ENCODE measurements at regions not wholly inside any gene's neighbourhood (a gene's known extent, or its start where the extent isn't known, plus 50 kb on each side); places are given as distances from the start of the nearest gene placed in this dataset.
A peak's percentile ranks its signal among the peaks of the same experiment; 100 is the strongest.

DNA sequence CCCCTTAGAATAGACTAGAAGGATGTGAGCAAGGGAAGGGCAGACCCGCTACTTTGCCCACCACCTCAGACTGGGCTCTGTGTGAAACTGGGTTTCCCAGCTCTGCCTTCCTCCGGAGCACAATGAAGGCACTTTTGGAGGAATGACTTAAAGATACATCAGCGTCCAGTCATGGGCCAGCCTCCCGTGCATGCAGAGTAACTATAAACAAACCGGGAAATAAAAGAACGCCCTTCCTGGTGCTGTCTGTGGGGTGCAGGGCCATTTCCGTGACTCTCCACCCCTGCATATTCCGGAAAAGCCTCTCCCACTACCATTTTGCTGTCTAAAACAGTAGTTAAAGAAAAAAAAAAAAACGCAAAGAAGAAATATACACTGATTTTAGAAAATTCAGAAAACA lies 165.9 kb upstream of the IRX4 start:
- Mint-ChIP-seq H3K36me3 (ENCODE audit: low read depth) (no peaks in the 10 kb centered on the region), H3K9me3 (ENCODE audit: insufficient read depth) (no peaks in the 10 kb centered on the region), H3K4me3 (no peak overlapping the region), H3K27me3 (ENCODE audit: low read depth) (peaks cover 1% of the 10 kb centered on the region), H3K4me1 (ENCODE audit: low read depth) (no peaks in the 10 kb centered on the region), H3K27ac (no peak overlapping the region)
- ChIA-PET CTCF (no interaction called here), POLR2A (no interaction called here)
- ATAC-seq: no peak
- DNase-seq: no peak

- Mint-ChIP-seq H3K4me3 (no peak overlapping the region), H3K9me3 (ENCODE audit: insufficient read depth) (no peaks in the 10 kb centered on the region), H3K4me1 (ENCODE audit: low read depth) (no peaks in the 10 kb centered on the region), H3K27me3 (ENCODE audit: low read depth) (peaks cover 1% of the 10 kb centered on the region), H3K27ac (no peak overlapping the region), H3K36me3 (ENCODE audit: low read depth) (no peaks in the 10 kb centered on the region)
- CTCF ChIA-PET: interaction anchor here (1.3 kb wide), 1 partner anchor 10 kb away, joined by 3 read pairs; no protein-coding TSS in a partner anchor
- ATAC-seq: no peak
- no peak for DNase-seq
- POLR2A ChIA-PET: no interaction called here
These were observed 164.7 kb upstream of the IRX4 start for GRCh38 chr5:2047341-2047927.

DNA sequence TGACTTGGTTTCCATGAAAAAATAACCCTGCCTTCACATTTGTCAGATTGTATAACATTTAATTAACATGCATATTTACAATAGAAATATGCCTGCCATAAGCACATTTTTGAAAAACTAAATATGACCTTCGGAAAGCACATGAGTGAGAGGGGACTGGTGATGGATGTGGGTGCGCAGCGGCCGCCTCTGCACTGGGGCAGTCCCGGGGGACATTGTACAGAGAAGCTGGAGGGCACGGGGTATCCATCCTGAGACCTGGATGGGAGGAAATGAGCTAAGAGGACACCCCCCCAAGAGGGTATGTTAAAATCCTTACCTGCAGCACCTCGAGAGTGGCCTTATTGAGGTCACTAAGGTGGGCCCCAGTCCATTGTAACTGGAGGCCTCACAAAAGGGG lies 161.3 kb upstream of the IRX4 start:
- H3K27me3 Mint-ChIP-seq (ENCODE audit: low read depth): no peaks in the 10 kb centered on the region
- no peaks in the 10 kb centered on the region for H3K4me1 Mint-ChIP-seq (ENCODE audit: low read depth)
- ChIA-PET CTCF (no interaction called here), POLR2A (no interaction called here)
- no peaks in the 10 kb centered on the region for H3K9me3 Mint-ChIP-seq (ENCODE audit: insufficient read depth)
- no peaks in the 10 kb centered on the region for H3K36me3 Mint-ChIP-seq (ENCODE audit: low read depth)
- H3K4me3 Mint-ChIP-seq: no peak overlapping the region
- H3K27ac Mint-ChIP-seq: no peak overlapping the region
- DNase-seq (no peak), ATAC-seq (no peak)

DNA sequence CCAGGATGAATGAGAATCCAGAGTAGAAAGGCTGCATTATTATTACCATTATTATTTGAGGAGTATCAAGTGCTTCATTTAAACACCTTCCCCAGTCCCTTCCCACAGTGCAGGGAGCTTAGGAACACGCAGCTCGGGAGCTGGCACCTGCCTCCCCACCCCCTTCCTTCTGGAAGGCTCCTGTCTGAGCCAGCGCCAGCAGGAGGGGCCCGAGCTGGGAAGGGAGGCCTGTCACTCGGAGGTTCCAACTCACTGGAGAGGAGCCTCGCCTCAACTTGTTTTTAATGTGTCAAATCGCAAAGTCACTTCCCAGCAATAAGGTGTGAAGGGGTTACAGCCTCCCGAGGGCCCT lies 156.4 kb upstream of the IRX4 start:
- POLR2A ChIA-PET: no interaction called here
- Mint-ChIP-seq H3K36me3 (ENCODE audit: low read depth) (no peaks in the 10 kb centered on the region), H3K4me1 (ENCODE audit: low read depth) (no peaks in the 10 kb centered on the region), H3K4me3 (no peak overlapping the region), H3K27me3 (ENCODE audit: low read depth) (peaks cover 12% of the 10 kb centered on the region), H3K9me3 (ENCODE audit: insufficient read depth) (no peaks in the 10 kb centered on the region), H3K27ac (no peak overlapping the region)
- DNase-seq (no peak), ATAC-seq (no peak)
- CTCF ChIA-PET: interaction anchor here (0.9 kb wide), 1 partner anchor 13 kb away, joined by 3 read pairs; no protein-coding TSS in a partner anchor

GRCh38 chr5:2038321-2039179 lies 155.8 kb upstream of the IRX4 start:
- peaks cover 14% of the 10 kb centered on the region for H3K27me3 Mint-ChIP-seq (ENCODE audit: low read depth)
- ChIA-PET CTCF (no interaction called here), POLR2A (no interaction called here)
- H3K4me1 Mint-ChIP-seq (ENCODE audit: low read depth): no peaks in the 10 kb centered on the region
- no peaks in the 10 kb centered on the region for H3K36me3 Mint-ChIP-seq (ENCODE audit: low read depth)
- DNase-seq (peak; percentile 63), ATAC-seq (peak; percentile 94)
- H3K27ac Mint-ChIP-seq: no peak overlapping the region
- peak overlapping the region; percentile 54 for H3K4me3 Mint-ChIP-seq
- H3K9me3 Mint-ChIP-seq (ENCODE audit: insufficient read depth): no peaks in the 10 kb centered on the region

DNA sequence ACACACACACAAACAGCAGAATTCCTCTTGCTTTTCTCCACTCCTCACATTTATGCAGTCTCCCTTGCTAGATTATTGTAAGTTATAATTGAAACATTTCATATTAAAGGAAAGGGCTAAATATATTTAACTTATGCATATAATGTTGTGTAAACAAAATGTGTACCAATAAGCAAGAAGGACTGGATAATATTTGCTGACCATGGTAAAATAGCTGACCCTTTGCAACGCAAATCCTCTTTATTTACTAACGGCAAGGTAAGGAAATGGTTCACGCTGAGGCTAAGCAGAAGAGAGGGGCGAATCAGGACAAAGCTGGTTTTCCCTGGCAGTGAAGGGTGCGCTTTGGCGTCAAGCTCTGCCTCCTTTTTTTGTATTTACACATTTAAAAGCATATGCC lies 154.2 kb upstream of the IRX4 start:
- CTCF ChIA-PET: interaction anchor here (0.7 to 1.1 kb wide), 2 partner anchors 10 to 273 kb away, joined by 3 to 4 read pairs; no protein-coding TSS in a partner anchor
- H3K4me3 Mint-ChIP-seq: no peak overlapping the region
- POLR2A ChIA-PET: no interaction called here
- H3K9me3 Mint-ChIP-seq (ENCODE audit: insufficient read depth): no peaks in the 10 kb centered on the region
- peaks cover 22% of the 10 kb centered on the region for H3K27me3 Mint-ChIP-seq (ENCODE audit: low read depth)
- DNase-seq (no peak), ATAC-seq (no peak)
- no peaks in the 10 kb centered on the region for H3K36me3 Mint-ChIP-seq (ENCODE audit: low read depth)
- H3K27ac Mint-ChIP-seq: no peak overlapping the region
- H3K4me1 Mint-ChIP-seq (ENCODE audit: low read depth): no peaks in the 10 kb centered on the region

- DNase-seq (no peak), ATAC-seq (no peak)
- POLR2A ChIA-PET: no interaction called here
- no peak overlapping the region for H3K27ac Mint-ChIP-seq
- CTCF ChIA-PET: no interaction called here
- no peaks in the 10 kb centered on the region for H3K4me1 Mint-ChIP-seq (ENCODE audit: low read depth)
- H3K27me3 Mint-ChIP-seq (ENCODE audit: low read depth): peaks cover 26% of the 10 kb centered on the region
- no peaks in the 10 kb centered on the region for H3K9me3 Mint-ChIP-seq (ENCODE audit: insufficient read depth)
- no peak overlapping the region for H3K4me3 Mint-ChIP-seq
- H3K36me3 Mint-ChIP-seq (ENCODE audit: low read depth): no peaks in the 10 kb centered on the region
These were observed 149.7 kb upstream of the IRX4 start for GRCh38 chr5:2032432-2032831.

DNA sequence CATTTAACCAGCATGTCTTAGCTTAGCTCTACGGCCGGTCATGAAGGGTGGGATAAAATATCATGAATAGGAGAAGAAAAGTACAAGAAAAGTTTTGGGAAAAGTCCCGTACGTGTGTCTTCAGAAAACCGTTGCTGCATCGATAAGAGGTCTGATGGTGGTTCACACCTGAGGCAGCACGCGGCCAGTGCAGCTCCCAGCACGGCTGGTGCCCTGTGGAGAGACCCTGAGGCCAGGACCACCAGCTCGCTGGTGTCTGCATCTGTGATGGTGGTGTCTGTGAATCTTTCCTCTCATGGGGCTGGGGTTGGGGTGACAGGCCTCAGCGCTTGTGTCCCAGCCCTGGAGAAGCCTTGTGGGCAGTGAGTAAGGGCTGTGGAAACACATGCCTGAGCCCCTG lies 148.9 kb upstream of the IRX4 start:
- Mint-ChIP-seq H3K27ac (no peak overlapping the region), H3K36me3 (ENCODE audit: low read depth) (no peaks in the 10 kb centered on the region), H3K9me3 (ENCODE audit: insufficient read depth) (no peaks in the 10 kb centered on the region), H3K27me3 (ENCODE audit: low read depth) (peaks cover 20% of the 10 kb centered on the region), H3K4me3 (no peak overlapping the region), H3K4me1 (ENCODE audit: low read depth) (no peaks in the 10 kb centered on the region)
- no peak for ATAC-seq
- ChIA-PET POLR2A (no interaction called here), CTCF (no interaction called here)
- DNase-seq: no peak

GRCh38 chr5:2030131-2030530 lies 147.4 kb upstream of the IRX4 start:
- Mint-ChIP-seq H3K4me3 (no peak overlapping the region), H3K4me1 (ENCODE audit: low read depth) (no peaks in the 10 kb centered on the region), H3K27ac (no peak overlapping the region), H3K9me3 (ENCODE audit: insufficient read depth) (no peaks in the 10 kb centered on the region), H3K27me3 (ENCODE audit: low read depth) (peaks cover 21% of the 10 kb centered on the region), H3K36me3 (ENCODE audit: low read depth) (no peaks in the 10 kb centered on the region)
- no peak for ATAC-seq
- ChIA-PET POLR2A (no interaction called here), CTCF (no interaction called here)
- DNase-seq: no peak

DNA sequence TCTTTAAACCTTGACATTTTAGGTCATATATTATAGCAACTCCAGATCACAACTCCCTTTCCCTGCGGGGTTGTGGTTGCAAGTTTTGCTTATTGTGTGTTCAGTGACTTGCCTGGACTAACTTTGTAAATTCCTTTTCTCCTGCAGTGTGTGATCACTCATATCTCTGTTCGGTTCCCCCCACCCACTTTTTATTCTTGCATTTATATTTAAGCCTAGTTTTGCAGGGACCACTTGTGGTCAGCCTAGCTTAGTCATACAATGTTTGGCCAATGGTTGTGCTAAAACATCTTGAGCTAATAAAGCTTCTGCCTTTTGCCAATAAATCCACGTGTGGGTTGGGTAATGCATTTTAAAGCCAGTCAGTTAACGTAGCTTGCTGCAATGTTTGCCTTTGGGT lies 146.5 kb upstream of the IRX4 start:
- ChIA-PET CTCF (no interaction called here), POLR2A (no interaction called here)
- no peaks in the 10 kb centered on the region for H3K36me3 Mint-ChIP-seq (ENCODE audit: low read depth)
- no peaks in the 10 kb centered on the region for H3K9me3 Mint-ChIP-seq (ENCODE audit: insufficient read depth)
- H3K27ac Mint-ChIP-seq: no peak overlapping the region
- H3K4me3 Mint-ChIP-seq: no peak overlapping the region
- peaks cover 21% of the 10 kb centered on the region for H3K27me3 Mint-ChIP-seq (ENCODE audit: low read depth)
- H3K4me1 Mint-ChIP-seq (ENCODE audit: low read depth): no peaks in the 10 kb centered on the region
- DNase-seq (no peak), ATAC-seq (no peak)

DNA sequence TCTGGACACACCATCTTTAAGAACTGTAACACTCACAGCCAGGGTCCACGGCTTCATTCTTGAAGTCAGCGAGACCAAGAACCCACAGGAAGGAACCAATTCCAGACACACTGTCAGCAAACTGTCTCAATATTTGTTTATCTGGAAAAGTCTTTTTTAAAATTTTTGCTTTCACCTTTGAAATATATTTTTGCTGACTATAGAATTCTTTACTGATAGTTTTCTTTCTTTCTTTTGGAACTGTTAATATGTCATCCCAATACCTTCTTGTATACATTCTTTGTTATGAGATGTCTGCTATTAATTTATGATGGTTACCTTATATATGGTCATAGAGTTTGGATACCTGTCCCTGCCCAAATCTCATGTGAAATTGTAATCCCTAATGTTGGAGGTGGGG lies 145.1 kb upstream of the IRX4 start:
- Mint-ChIP-seq H3K36me3 (ENCODE audit: low read depth) (no peaks in the 10 kb centered on the region), H3K4me3 (no peak overlapping the region), H3K27me3 (ENCODE audit: low read depth) (peaks cover 19% of the 10 kb centered on the region), H3K9me3 (ENCODE audit: insufficient read depth) (no peaks in the 10 kb centered on the region), H3K27ac (no peak overlapping the region), H3K4me1 (ENCODE audit: low read depth) (no peaks in the 10 kb centered on the region)
- ATAC-seq (no peak), DNase-seq (no peak)
- CTCF ChIA-PET: no interaction called here
- POLR2A ChIA-PET: no interaction called here

DNA sequence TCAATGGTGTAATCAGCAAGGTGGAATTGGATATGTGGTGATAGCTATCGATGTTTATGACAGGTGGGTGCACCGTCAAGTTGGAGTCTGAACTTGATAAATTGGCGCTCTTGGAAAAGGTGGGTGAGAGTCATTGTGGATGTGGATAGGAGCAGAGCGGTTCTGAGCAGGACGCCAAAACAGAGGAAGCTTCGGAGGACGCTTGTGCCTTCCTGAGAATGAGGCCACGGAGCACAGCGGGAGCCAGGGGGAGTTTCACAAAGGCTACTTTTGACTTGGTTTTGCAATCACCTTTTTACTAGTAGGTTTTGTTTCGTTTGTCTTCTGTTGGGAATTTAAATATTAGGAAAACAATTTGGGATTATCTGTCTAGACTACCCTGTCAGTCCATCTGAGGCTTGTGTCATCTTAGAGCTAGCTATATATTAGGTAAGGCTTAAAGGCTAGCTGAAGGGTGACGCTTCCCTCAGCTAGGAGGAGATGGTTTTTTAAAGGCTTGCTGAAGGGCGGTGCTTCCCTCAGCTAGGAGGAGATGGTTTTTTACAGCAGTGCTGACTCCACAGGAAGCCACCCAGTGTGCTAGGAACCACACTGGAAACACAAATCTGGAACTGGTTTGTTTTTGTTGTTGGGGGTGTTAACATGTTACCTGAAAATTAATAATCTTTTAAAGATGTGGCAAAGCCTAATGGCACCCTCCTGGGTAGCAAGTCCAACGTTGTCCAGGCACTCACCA lies 142.4 kb upstream of the IRX4 start:
- Mint-ChIP-seq H3K27ac (no peak overlapping the region), H3K27me3 (ENCODE audit: low read depth) (peaks cover 18% of the 10 kb centered on the region), H3K4me1 (ENCODE audit: low read depth) (no peaks in the 10 kb centered on the region), H3K4me3 (no peak overlapping the region), H3K9me3 (ENCODE audit: insufficient read depth) (no peaks in the 10 kb centered on the region), H3K36me3 (ENCODE audit: low read depth) (no peaks in the 10 kb centered on the region)
- DNase-seq: no peak
- ATAC-seq: no peak
- ChIA-PET CTCF (no interaction called here), POLR2A (no interaction called here)
